ENCODE measurements at regions not wholly inside any gene's neighbourhood (a gene's known extent, or its start where the extent isn't known, plus 50 kb on each side); places are given as distances from the start of the nearest gene placed in this dataset.

DNA sequence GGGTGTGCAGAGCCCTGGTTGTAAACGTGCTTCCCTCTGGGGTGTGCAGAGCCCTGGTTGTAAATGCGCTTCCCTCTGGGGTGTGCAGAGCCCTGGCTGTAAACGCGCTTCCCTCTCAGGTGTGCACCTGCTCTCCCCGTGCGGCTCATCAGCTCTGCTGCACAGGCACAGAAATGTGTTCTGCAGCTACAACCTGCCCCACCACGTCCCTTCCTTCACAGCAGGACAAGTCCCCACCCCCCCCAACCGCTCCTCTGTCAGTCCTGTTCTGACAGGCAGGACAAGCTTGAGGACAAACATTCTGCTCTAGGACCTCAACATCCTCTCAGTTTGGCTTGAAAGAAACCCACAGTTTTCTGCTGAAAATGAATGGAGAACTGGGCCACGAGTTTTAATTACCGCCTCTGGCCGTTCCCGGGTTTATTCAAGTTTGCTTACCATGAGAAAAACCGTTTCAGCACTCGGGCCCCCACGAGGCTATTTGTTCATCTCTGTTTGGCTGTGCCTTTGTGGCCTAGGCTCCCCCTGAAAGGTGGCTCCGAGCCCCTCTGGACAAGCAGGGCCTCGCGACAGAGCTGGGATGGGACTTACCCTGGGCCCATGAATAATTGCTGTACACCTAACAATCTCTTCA lies 81.0 kb upstream of the ASB18 start:
- TF ChIP-seq CTCF (conservative IDR thresholded peaks at IDR 0.05 in 1 of 2, IDR thresholded peaks at IDR 0.05 in 1 of 2; ENCODE audit: low read depth in 1 of 2, low read length in 2 of 2): no peak
- no peak for TF ChIP-seq EZH2 (IDR thresholded peaks at IDR 0.05; ENCODE audit: low read length, missing control alignments)

All from fibroblast of lung (primary cell).